ENCODE measurements at regions not wholly inside any gene's neighbourhood (a gene's known extent, or its start where the extent isn't known, plus 50 kb on each side); places are given as distances from the start of the nearest gene placed in this dataset.

DNA sequence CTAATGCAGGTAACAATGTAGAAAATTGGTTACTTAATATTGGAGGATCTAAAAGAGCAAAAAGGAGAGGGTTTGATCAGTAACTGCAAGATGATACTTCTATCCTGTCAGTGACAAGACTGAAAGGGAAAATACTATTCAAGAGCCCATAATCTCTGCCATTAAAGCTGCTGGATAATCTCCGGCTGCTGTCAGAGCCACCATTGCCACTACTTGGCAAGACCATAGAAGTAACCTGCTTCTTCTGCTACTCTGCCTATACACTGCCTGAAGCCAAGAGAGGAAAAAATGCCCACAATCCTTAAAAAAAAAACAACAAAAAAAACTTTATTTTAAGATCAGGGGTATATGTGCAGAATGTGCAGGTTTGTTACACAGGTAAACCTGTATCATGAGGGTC is 386.5 kb upstream of the ID4 start (continued):
- TF ChIP-seq CEBPB (IDR thresholded peaks at IDR 0.05; ENCODE audit: low read depth, low read length) (no peak), RBBP5 (IDR thresholded peaks at IDR 0.05; ENCODE audit: borderline replicate concordance, low read depth, low read length) (no peak), JUN (IDR thresholded peaks at IDR 0.05; ENCODE audit: low read depth, low read length) (no peak), JUND (IDR thresholded peaks at IDR 0.05; ENCODE audit: low read length) (no peak), EGR1 (IDR thresholded peaks at IDR 0.05; ENCODE audit: borderline replicate concordance, low read depth, low read length) (no peak), GTF2F1 (IDR thresholded peaks at IDR 0.05; ENCODE audit: borderline replicate concordance, low read depth, low read length) (no peak), KDM1A (IDR thresholded peaks at IDR 0.05; ENCODE audit: borderline replicate concordance, low read length) (no peak)
- TF ChIP-seq, protein P1, sequence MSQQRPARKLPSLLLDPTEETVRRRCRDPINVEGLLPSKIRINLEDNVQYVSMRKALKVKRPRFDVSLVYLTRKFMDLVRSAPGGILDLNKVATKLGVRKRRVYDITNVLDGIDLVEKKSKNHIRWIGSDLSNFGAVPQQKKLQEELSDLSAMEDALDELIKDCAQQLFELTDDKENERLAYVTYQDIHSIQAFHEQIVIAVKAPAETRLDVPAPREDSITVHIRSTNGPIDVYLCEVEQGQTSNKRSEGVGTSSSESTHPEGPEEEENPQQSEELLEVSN (IDR thresholded peaks at IDR 0.05), result no peak
- TF ChIP-seq, protein P2, sequence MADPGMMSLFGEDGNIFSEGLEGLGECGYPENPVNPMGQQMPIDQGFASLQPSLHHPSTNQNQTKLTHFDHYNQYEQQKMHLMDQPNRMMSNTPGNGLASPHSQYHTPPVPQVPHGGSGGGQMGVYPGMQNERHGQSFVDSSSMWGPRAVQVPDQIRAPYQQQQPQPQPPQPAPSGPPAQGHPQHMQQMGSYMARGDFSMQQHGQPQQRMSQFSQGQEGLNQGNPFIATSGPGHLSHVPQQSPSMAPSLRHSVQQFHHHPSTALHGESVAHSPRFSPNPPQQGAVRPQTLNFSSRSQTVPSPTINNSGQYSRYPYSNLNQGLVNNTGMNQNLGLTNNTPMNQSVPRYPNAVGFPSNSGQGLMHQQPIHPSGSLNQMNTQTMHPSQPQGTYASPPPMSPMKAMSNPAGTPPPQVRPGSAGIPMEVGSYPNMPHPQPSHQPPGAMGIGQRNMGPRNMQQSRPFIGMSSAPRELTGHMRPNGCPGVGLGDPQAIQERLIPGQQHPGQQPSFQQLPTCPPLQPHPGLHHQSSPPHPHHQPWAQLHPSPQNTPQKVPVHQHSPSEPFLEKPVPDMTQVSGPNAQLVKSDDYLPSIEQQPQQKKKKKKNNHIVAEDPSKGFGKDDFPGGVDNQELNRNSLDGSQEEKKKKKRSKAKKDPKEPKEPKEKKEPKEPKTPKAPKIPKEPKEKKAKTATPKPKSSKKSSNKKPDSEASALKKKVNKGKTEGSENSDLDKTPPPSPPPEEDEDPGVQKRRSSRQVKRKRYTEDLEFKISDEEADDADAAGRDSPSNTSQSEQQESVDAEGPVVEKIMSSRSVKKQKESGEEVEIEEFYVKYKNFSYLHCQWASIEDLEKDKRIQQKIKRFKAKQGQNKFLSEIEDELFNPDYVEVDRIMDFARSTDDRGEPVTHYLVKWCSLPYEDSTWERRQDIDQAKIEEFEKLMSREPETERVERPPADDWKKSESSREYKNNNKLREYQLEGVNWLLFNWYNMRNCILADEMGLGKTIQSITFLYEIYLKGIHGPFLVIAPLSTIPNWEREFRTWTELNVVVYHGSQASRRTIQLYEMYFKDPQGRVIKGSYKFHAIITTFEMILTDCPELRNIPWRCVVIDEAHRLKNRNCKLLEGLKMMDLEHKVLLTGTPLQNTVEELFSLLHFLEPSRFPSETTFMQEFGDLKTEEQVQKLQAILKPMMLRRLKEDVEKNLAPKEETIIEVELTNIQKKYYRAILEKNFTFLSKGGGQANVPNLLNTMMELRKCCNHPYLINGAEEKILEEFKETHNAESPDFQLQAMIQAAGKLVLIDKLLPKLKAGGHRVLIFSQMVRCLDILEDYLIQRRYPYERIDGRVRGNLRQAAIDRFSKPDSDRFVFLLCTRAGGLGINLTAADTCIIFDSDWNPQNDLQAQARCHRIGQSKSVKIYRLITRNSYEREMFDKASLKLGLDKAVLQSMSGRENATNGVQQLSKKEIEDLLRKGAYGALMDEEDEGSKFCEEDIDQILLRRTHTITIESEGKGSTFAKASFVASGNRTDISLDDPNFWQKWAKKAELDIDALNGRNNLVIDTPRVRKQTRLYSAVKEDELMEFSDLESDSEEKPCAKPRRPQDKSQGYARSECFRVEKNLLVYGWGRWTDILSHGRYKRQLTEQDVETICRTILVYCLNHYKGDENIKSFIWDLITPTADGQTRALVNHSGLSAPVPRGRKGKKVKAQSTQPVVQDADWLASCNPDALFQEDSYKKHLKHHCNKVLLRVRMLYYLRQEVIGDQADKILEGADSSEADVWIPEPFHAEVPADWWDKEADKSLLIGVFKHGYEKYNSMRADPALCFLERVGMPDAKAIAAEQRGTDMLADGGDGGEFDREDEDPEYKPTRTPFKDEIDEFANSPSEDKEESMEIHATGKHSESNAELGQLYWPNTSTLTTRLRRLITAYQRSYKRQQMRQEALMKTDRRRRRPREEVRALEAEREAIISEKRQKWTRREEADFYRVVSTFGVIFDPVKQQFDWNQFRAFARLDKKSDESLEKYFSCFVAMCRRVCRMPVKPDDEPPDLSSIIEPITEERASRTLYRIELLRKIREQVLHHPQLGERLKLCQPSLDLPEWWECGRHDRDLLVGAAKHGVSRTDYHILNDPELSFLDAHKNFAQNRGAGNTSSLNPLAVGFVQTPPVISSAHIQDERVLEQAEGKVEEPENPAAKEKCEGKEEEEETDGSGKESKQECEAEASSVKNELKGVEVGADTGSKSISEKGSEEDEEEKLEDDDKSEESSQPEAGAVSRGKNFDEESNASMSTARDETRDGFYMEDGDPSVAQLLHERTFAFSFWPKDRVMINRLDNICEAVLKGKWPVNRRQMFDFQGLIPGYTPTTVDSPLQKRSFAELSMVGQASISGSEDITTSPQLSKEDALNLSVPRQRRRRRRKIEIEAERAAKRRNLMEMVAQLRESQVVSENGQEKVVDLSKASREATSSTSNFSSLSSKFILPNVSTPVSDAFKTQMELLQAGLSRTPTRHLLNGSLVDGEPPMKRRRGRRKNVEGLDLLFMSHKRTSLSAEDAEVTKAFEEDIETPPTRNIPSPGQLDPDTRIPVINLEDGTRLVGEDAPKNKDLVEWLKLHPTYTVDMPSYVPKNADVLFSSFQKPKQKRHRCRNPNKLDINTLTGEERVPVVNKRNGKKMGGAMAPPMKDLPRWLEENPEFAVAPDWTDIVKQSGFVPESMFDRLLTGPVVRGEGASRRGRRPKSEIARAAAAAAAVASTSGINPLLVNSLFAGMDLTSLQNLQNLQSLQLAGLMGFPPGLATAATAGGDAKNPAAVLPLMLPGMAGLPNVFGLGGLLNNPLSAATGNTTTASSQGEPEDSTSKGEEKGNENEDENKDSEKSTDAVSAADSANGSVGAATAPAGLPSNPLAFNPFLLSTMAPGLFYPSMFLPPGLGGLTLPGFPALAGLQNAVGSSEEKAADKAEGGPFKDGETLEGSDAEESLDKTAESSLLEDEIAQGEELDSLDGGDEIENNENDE (IDR thresholded peaks at IDR 0.05; ENCODE audit: insufficient replicate concordance, low read length), result no peak

Data from H1 (cell line).